HG02571 (cell line): ENCODE measurements at regions not wholly inside any gene's neighbourhood (a gene's known extent, or its start where the extent isn't known, plus 50 kb on each side); places are given as distances from the start of the nearest gene placed in this dataset.

ENCODE experiments used
- ATAC-seq: cut with Tn5 transposase; IDR thresholded peaks from one replicate; pipeline ENCODE4 v1.9.1; 2021; ENCODE audit warnings: mild to moderate bottlenecking, moderate library complexity; ENCODE audit not compliant: unreplicated experiment

- ATAC-seq = no peak
Measured at GRCh38 chr20:19073584-19074218, 138.7 kb upstream of the SLC24A3 start.

DNA sequence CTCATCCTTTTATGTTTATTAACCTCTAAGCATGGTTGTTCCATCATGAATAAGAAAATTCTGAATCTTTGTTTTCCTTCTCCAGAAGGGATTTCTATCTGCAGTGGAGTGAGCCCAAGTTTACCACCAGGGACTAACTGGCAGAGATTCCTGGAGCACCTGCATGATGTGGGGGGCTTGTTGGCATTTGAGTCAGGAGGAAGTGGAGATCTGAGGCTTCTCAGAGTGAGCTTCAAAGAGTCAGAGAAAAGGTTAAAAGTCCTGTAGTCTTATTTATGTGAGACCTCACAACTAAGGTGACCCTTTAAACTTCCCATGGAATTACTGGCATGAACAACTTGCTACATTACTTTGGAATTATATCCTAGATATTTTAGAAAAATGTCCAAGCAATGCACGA lies 138.1 kb upstream of the SLC24A3 start:
- no peak for ATAC-seq

DNA sequence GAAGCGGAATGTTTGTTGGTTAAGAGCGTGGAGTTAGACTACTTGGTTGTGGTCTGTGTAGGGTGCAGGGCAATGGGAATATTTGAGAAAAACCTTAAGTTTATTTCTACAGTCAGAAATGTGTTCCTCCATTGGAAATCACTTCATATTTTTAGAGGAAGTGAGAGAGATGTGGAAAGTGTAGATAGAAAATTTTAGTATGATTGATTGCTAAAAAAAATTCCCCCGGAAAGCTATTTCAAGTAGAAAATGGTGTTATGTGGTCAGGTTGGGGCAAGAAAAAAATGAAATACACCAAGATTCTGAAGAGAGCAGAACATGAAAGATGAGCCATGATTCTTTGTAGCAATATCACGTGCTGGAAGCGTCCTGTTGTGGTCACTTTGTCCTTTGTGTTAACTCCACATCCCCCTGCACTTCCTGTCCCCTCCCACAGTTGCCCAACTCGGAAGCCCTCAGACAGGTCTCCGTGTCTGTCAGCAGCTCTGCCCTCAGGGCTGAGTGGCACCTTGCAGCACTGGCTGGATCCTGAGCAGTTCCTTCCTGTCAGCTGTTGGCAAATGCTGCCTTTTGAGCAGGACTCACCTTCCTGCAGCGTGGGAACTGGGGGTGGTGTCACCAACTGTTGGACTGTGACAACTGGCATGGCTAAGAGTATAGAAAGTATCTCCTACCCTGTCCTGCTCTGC lies 137.5 kb upstream of the SLC24A3 start:
- ATAC-seq = no peak

DNA sequence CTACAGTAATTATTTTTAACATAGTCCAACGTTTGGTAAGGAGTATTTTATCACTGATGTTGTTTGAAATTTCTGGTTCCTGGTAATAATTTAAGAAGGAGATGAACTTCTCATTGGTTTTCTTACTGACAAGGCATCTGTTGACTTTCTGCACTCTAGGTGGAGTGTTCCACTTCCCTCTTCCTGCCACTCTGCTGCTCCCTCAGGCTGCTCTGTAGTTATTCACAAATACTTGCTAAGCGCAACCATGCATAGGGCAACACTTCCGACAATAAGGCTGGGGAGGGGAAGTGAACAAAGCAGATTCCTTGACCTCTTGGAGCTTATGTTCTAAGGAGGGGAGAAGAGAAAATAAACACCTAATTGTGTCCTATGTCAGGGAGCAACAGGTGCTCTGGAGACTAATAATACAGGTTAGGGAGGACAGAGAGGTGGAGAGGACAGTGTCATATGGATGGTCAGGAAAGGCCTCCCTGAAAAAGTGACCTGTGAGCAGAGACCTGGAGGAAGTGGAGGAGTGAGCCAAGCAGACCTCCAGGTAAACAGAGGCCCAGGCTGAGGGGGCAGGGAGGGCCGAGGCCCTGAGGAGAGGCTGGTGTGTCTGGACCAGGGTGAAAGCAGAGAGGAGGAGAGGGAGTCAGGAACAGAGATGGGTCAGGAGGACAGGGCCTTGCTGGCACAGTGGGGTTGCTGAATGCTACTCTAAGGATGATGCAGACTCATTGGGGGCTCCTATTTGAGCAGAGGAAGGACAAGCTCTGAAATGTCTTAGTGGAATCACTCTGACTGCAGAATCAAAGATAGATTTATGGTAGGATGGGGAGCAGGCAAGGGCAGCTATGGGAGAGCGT lies 134.8 kb upstream of the SLC24A3 start:
- ATAC-seq = no peak

- no peak for ATAC-seq
Measured at GRCh38 chr20:19078448-19079373, 133.7 kb upstream of the SLC24A3 start.

DNA sequence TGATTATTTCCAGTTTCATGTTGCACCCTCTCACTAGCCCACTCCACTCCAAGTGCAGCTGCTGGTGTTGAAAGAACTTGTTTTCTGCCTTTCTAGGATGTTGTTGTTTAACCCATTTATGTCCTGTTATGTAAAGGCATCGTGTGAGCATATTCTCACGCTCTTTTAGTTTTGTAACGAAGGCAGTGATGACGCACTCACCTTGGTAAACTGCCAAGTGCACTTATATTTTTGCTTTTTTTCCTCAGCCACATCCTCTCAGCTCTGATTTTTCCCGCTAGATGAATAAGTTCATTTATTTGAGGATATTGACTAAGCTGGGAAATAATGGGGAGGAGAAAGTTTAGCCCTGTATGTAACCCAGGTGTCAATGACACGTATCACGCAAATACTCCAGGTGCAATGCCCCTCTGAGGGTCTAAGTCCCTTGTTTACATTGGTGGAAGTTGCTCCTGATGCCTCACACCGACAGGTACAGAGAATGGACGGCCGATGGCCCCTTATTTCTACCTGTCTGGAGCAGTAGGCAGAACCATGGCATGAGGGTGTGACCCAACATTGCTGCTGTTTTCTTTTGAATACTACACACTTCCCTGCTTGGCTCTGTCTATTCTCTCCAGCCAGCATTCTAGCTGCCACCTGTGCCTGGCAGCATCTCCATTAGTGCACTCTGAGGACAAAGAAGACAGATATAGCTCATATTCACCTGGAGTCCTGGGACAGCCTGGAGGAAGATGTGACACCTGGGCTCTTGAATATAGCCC lies 132.7 kb upstream of the SLC24A3 start:
- ATAC-seq = no peak

- no peak for ATAC-seq
Measured at GRCh38 chr20:19081937-19082336, 130.5 kb upstream of the SLC24A3 start.

- no peak for ATAC-seq
Measured at GRCh38 chr20:19083136-19083621, 129.3 kb upstream of the SLC24A3 start.

DNA sequence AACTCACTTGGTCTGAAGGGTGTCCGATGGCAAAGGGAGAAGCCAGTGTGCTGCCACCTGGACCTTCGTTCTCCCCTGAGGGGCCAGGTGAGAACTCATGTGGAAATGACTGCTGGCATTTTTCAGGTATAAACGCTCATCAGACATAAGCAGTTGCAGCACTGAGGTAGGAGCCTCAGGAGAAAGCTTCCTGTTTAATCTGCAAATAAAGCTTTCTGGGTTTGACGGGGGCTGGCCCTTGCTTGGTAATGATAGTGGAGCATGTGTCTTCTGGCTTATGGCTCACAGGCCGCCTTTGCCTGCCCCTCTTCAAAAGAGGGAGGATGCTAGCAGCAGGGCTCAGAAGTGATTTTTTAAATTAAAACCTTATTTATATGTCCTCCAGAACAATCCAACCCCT lies 122.1 kb upstream of the SLC24A3 start:
- ATAC-seq = no peak

- ATAC-seq = no peak
Measured at GRCh38 chr20:19094959-19095541, 117.4 kb upstream of the SLC24A3 start.

DNA sequence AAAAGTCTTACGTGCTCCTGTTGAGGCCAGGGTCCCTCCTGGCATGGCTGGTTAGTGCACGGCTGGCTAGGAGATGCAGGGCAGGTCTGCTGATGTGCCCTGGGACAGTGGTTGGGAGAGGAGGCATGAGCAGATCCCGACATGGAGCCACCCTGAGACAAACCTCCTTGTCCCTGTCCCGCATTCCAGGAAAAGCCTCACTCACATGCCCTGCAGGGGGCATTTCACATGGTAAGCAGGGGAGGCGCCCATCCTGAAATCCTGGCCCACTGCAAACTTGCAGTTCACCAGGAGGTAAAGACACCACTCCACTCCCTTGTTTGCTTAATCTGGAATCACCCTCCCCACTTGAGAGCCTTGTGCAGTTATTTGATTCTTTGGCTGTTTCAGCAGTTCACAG lies 116.7 kb upstream of the SLC24A3 start:
- ATAC-seq = no peak

- ATAC-seq = no peak
Measured at GRCh38 chr20:19096843-19097242, 115.6 kb upstream of the SLC24A3 start.

DNA sequence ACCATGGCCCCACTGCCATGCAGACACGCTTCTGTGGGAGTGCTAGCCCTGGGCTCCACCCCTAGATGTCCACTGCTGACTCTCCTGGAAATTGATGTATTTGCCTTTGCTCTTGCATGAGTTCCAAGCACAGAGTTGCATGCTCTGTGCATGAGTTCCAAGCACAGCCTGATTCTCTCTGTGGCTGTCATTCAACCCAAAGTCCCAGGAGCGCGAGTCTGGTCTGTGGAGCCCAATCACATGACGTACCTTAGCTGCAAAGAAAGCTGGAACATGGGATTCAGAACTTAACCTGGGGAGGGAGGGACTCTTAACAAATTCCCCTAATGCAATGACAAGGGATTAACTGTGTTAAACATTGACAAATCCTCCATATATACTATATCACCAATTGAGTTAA lies 114.3 kb upstream of the SLC24A3 start:
- ATAC-seq = no peak

- ATAC-seq = no peak
Measured at GRCh38 chr20:19098806-19099578, 113.5 kb upstream of the SLC24A3 start.

GRCh38 chr20:19099596-19100545 lies 112.6 kb upstream of the SLC24A3 start:
- ATAC-seq = no peak

DNA sequence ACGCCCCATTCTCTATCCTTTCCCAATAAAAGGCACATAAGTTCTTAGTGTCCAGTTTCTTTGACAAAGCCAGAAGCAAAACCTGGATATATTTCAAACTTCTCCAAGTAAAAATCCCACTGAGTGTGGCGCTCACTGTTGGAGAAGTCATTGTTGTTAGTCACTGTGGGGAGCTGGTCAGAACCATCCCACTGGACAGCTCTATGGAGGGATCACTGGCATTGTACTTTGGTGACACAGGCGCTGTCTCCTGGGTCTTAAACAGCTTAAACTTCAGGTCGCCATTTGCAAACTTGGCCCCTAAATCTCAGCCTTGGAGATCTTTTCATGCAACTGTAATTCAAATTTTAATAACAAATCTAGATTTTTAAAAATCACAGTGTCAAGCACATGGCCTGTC lies 111.5 kb upstream of the SLC24A3 start:
- ATAC-seq = no peak

GRCh38 chr20:19104186-19104585 lies 108.3 kb upstream of the SLC24A3 start:
- no peak for ATAC-seq

DNA sequence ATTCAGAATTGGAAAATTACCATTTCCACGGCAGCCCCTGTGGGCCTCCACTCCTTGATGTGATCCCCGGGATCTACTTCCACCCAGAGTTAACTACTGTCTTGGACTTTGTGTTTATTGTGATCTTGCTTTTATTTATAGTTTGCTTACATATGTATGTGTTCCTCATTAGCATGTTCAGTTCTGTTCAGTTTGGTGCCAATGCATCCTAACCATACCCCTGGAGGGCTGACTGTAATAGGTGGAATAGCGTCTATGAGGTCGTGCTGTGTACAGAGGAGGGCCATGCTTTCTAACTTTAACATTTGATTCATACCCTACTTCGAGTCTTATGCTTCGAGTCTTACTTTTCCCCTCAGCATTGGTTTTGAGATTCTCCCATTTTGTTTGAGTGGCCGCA lies 104.3 kb upstream of the SLC24A3 start:
- ATAC-seq = no peak
